ENCODE measurements at regions not wholly inside any gene's neighbourhood (a gene's known extent, or its start where the extent isn't known, plus 50 kb on each side); places are given as distances from the start of the nearest gene placed in this dataset.

- TF ChIP-seq POLR2A (IDR thresholded peaks at IDR 0.05), result no peak
- TF ChIP-seq, protein P1, sequence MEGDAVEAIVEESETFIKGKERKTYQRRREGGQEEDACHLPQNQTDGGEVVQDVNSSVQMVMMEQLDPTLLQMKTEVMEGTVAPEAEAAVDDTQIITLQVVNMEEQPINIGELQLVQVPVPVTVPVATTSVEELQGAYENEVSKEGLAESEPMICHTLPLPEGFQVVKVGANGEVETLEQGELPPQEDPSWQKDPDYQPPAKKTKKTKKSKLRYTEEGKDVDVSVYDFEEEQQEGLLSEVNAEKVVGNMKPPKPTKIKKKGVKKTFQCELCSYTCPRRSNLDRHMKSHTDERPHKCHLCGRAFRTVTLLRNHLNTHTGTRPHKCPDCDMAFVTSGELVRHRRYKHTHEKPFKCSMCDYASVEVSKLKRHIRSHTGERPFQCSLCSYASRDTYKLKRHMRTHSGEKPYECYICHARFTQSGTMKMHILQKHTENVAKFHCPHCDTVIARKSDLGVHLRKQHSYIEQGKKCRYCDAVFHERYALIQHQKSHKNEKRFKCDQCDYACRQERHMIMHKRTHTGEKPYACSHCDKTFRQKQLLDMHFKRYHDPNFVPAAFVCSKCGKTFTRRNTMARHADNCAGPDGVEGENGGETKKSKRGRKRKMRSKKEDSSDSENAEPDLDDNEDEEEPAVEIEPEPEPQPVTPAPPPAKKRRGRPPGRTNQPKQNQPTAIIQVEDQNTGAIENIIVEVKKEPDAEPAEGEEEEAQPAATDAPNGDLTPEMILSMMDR (IDR thresholded peaks at IDR 0.05), result no peak
Measured at GRCh38 chr14:101709962-101710931, 51.3 kb upstream of the PPP2R5C start.
